Lower leg skin (tissue), 4 donors: ENCODE measurements at regions not wholly inside any gene's neighbourhood (a gene's known extent, or its start where the extent isn't known, plus 50 kb on each side); places are given as distances from the start of the nearest gene placed in this dataset.

Experiments
- DNase-seq, 2 donors: peaks; one replicate each; pipeline ENCODE4 v3.0.0-alpha.2; 2019; ENCODE audit warnings: low spot score in 2 of 2
- H3K4me3 ChIP-seq: fragments of 200-600 bp; sonication (generic); 2 replicates; pipeline ENCODE4 v1.5.1; 2017; ENCODE audit warnings: mild to moderate bottlenecking, low read depth; ENCODE audit not compliant: poor library complexity, severe bottlenecking
- CTCF ChIP-seq, 3 donors: fragments of 450-650 bp; IDR thresholded peaks; one replicate each; pipeline ENCODE4 v1.5.1; 2016; ENCODE audit warnings: antibody characterized with exemption in 3 of 3, mild to moderate bottlenecking in 3 of 3, moderate library complexity in 2 of 3
- POLR2A ChIP-seq, 2 donors: fragments of 450-650 bp; IDR thresholded peaks; one replicate each; pipeline ENCODE4 v1.6.1; 2016 to 2017; ENCODE audit warnings: antibody characterized with exemption in 2 of 2, mild to moderate bottlenecking in 1 of 2, moderate library complexity in 1 of 2
- WGBS, 2 donors: methylation state at CpG; one replicate each; pipeline ENCODE4 v1.1.5; 2018; 5-methylcytosine and 5-hydroxymethylcytosine counted together
- intact Hi-C: fragments of 100-400 bp; cut with DNase I; formaldehyde crosslinking; loops from one replicate; pipeline ENCODE4 v1.15.0; 2023; ENCODE audit warnings: low total_unique reads

- intact Hi-C loops = no loop called here
- no peak for TF ChIP-seq CTCF (IDR thresholded peaks at IDR 0.05)
- TF ChIP-seq POLR2A (IDR thresholded peaks at IDR 0.05) = no peak
- DNase-seq = no peak
- H3K4me3 ChIP-seq = no peak overlapping the region
- WGBS, 2 donors = 63 to 67% methylated on average over 4 of the region's 4 CpGs
Measured at GRCh38 chr4:81754169-81754568, 282.5 kb upstream of the RASGEF1B start.

- WGBS, 2 donors = 74 to 85% methylated on average over 6 of the region's 6 CpGs
- intact Hi-C loops = no loop called here
- TF ChIP-seq POLR2A (IDR thresholded peaks at IDR 0.05) (no peak), CTCF (IDR thresholded peaks at IDR 0.05) (no peak)
- H3K4me3 ChIP-seq = no peak overlapping the region
- no peak for DNase-seq
Measured at GRCh38 chr4:81751531-81752289, 280.0 kb upstream of the RASGEF1B start.

GRCh38 chr4:81747242-81747930 lies 275.7 kb upstream of the RASGEF1B start:
- 70 to 77% methylated on average over 2 of the region's 2 CpGs for WGBS, 2 donors
- H3K4me3 ChIP-seq = no peak overlapping the region
- DNase-seq = no peak
- intact Hi-C loops = no loop called here
- no peak for TF ChIP-seq POLR2A (IDR thresholded peaks at IDR 0.05)
- TF ChIP-seq CTCF (IDR thresholded peaks at IDR 0.05) = no peak

- H3K4me3 ChIP-seq = no peak overlapping the region
- no peak for TF ChIP-seq CTCF (IDR thresholded peaks at IDR 0.05)
- TF ChIP-seq POLR2A (IDR thresholded peaks at IDR 0.05) = no peak
- intact Hi-C loops = no loop called here
- 76 to 82% methylated on average over 1 of the region's 1 CpG for WGBS, 2 donors
- DNase-seq = no peak
Measured at GRCh38 chr4:81746773-81747172, 275.1 kb upstream of the RASGEF1B start.

- intact Hi-C loops = no loop called here
- 47 to 49% methylated on average over 2 of the region's 2 CpGs for WGBS, 2 donors
- no peak for TF ChIP-seq POLR2A (IDR thresholded peaks at IDR 0.05)
- no peak for TF ChIP-seq CTCF (IDR thresholded peaks at IDR 0.05)
- H3K4me3 ChIP-seq = no peak overlapping the region
- no peak for DNase-seq
Measured at GRCh38 chr4:81746071-81746470, 274.4 kb upstream of the RASGEF1B start.
